WTC11 (cell line): ENCODE measurements at regions not wholly inside any gene's neighbourhood (a gene's known extent, or its start where the extent isn't known, plus 50 kb on each side); places are given as distances from the start of the nearest gene placed in this dataset.

Experiments used
- ATAC-seq: fragments of 200-7000 bp; cut with Tn5 transposase; 2 replicates; pipeline ENCODE4 v1.10.0; 2021; ENCODE audit warnings: mild to moderate bottlenecking, moderate library complexity
- CTCF ChIA-PET: fragments of 300-600 bp; sonication (Branson Sonifier 250); formaldehyde crosslinking; loops from one replicate; lab custom pipeline; 2021; ENCODE audit warnings: antibody characterized with exemption; lab: Charles Lee
- POLR2A ChIA-PET: fragments of 350-600 bp; sonication (Branson Sonifier 250); formaldehyde crosslinking; loops from one replicate; lab custom pipeline; 2021; ENCODE audit warnings: antibody characterized with exemption; lab: Charles Lee
- DNase-seq: peaks from one replicate; pipeline ENCODE4 v3.0.0; 2021; ENCODE audit warnings: low spot score
- H3K27ac Mint-ChIP-seq: 2 replicates; pipeline ENCODE4 v1.8.0; 2021; ENCODE audit warnings: mixed read lengths
- H3K27me3 Mint-ChIP-seq: 2 replicates; pipeline ENCODE4 v1.8.0; 2021; ENCODE audit warnings: low read depth, mild to moderate bottlenecking, moderate library complexity, mixed read lengths
- H3K36me3 Mint-ChIP-seq: 2 replicates; pipeline ENCODE4 v1.8.0; 2021; ENCODE audit warnings: mixed read lengths
- H3K4me1 Mint-ChIP-seq: 2 replicates; pipeline ENCODE4 v1.8.0; 2022; ENCODE audit warnings: mixed read lengths
- H3K4me3 Mint-ChIP-seq: 2 replicates; pipeline ENCODE4 v1.8.0; 2021; ENCODE audit warnings: mild to moderate bottlenecking, moderate library complexity, mixed read lengths
- H3K9me3 Mint-ChIP-seq: 2 replicates; pipeline ENCODE4 v1.8.0; 2021; ENCODE audit warnings: mixed read lengths
- AFF4 ChIP-seq: sonication (generic); formaldehyde crosslinking; IDR thresholded peaks from 2 replicates; pipeline ENCODE4 v1.8.1; 2023; ENCODE audit warnings: mild to moderate bottlenecking, missing genetic modification reagents, borderline replicate concordance
- CREM ChIP-seq: sonication (generic); formaldehyde crosslinking; IDR thresholded peaks from 2 replicates; pipeline ENCODE4 v1.8.1; 2022; ENCODE audit warnings: mild to moderate bottlenecking, missing genetic modification reagents, moderate library complexity
- CTCF ChIP-seq: fragments of 200-600 bp; IDR thresholded peaks from 2 replicates; pipeline ENCODE4 v1.8.0; 2022; ENCODE audit warnings: antibody characterized with exemption
- E2F4 ChIP-seq: sonication (generic); formaldehyde crosslinking; IDR thresholded peaks from 2 replicates; pipeline ENCODE4 v1.8.1; 2022; ENCODE audit warnings: low read depth, mild to moderate bottlenecking, moderate library complexity, missing genetic modification reagents, borderline replicate concordance
- E2F5 ChIP-seq: sonication (generic); formaldehyde crosslinking; IDR thresholded peaks from 2 replicates; pipeline ENCODE4 v1.8.1; 2022; ENCODE audit warnings: mild to moderate bottlenecking, moderate library complexity, missing genetic modification reagents
- ERG ChIP-seq: fragments of 250-450 bp; sonication (Bioruptor Pico); IDR thresholded peaks from 2 replicates; pipeline ENCODE4 v1.8.0; 2021; ENCODE audit warnings: mild to moderate bottlenecking
- FOXP4 ChIP-seq: sonication (generic); formaldehyde crosslinking; IDR thresholded peaks from 2 replicates; pipeline ENCODE4 v1.8.0; 2022; ENCODE audit warnings: mild to moderate bottlenecking, missing genetic modification reagents
- MAX ChIP-seq: sonication (generic); formaldehyde crosslinking; IDR thresholded peaks from 2 replicates; pipeline ENCODE4 v1.8.0; 2022; ENCODE audit warnings: mild to moderate bottlenecking, missing genetic modification reagents
- NFE2L1 ChIP-seq: sonication (generic); formaldehyde crosslinking; IDR thresholded peaks from 2 replicates; pipeline ENCODE4 v1.8.1; 2023; ENCODE audit warnings: missing genetic modification reagents
- SMAD4 ChIP-seq: sonication (generic); formaldehyde crosslinking; IDR thresholded peaks from 2 replicates; pipeline ENCODE4 v1.8.0; 2022; ENCODE audit warnings: mild to moderate bottlenecking, missing genetic modification reagents
- SOX15 ChIP-seq: fragments of 250-450 bp; sonication (Bioruptor Pico); IDR thresholded peaks from 2 replicates; pipeline ENCODE4 v1.9.0; 2021; ENCODE audit warnings: mild to moderate bottlenecking
- SP1 ChIP-seq: sonication (generic); formaldehyde crosslinking; conservative IDR thresholded peaks from 2 replicates; pipeline ENCODE4 v1.8.1; 2022; ENCODE audit warnings: missing genetic modification reagents
- TEAD4 ChIP-seq: sonication (generic); formaldehyde crosslinking; IDR thresholded peaks from 2 replicates; pipeline ENCODE4 v1.8.0; 2022; ENCODE audit warnings: mild to moderate bottlenecking, missing genetic modification reagents
- TP53 ChIP-seq: sonication (generic); formaldehyde crosslinking; IDR thresholded peaks from 2 replicates; pipeline ENCODE4 v1.8.1; 2023; ENCODE audit warnings: mild to moderate bottlenecking, missing genetic modification reagents
- ZNF263 ChIP-seq: sonication (generic); formaldehyde crosslinking; IDR thresholded peaks from 2 replicates; pipeline ENCODE4 v1.8.1; 2022; ENCODE audit warnings: low read depth, mild to moderate bottlenecking, moderate library complexity, missing genetic modification reagents
- ZNF281 ChIP-seq: sonication (generic); formaldehyde crosslinking; IDR thresholded peaks from 2 replicates; pipeline ENCODE4 v1.8.0; 2023; ENCODE audit warnings: mild to moderate bottlenecking, missing genetic modification reagents
- ZNF423 ChIP-seq: fragments of 250-450 bp; sonication (Bioruptor Pico); IDR thresholded peaks from 2 replicates; pipeline ENCODE4 v2.1.2; 2022; ENCODE audit warnings: mild to moderate bottlenecking, moderate library complexity

- H3K27ac Mint-ChIP-seq = peak overlapping the region; percentile 97
- peaks cover 53% of the 10 kb centered on the region for H3K36me3 Mint-ChIP-seq
- H3K4me1 Mint-ChIP-seq = peaks cover 28% of the 10 kb centered on the region
- no peak overlapping the region for H3K4me3 Mint-ChIP-seq
- ATAC-seq = peak; percentile 85
- DNase-seq = peak; percentile 84
- ChIA-PET POLR2A (no interaction called here), CTCF (interaction anchor here (0.8 to 2.4 kb wide), 13 partner anchors 10 to 634 kb away, joined by 3 to 7 read pairs (median 3); no protein-coding TSS in a partner anchor)
- peak; percentile 97 for TF ChIP-seq NFE2L1 (CRISPR knock-in tag)
- TF ChIP-seq CTCF = peak; percentile 49; the same call in 1 of the 2 replicates
- no peak for TF ChIP-seq SMAD4 (CRISPR knock-in tag)
- peak; percentile 92 for TF ChIP-seq ZNF281 (CRISPR knock-in tag)
- TF ChIP-seq MAX (CRISPR knock-in tag) = peak; percentile 21; the same call in 1 of the 2 replicates
- TF ChIP-seq TP53 (CRISPR knock-in tag) = 0 out of 2 replicates have a peak, but pooled peaks have one; percentile 21
- no peak for TF ChIP-seq SOX15 (CRISPR knock-in tag)
- no peak for TF ChIP-seq E2F4 (CRISPR knock-in tag)
- TF ChIP-seq E2F5 (CRISPR knock-in tag) = 0 out of 2 replicates have a peak, but pooled peaks have one; percentile 30
- 0 out of 2 replicates have a peak, but pooled peaks have one; percentile 30 for TF ChIP-seq ERG (CRISPR knock-in tag)
- TF ChIP-seq TEAD4 (CRISPR knock-in tag) = no peak
- TF ChIP-seq FOXP4 (CRISPR knock-in tag) = 0 out of 2 replicates have a peak, but pooled peaks have one; percentile 59
- 0 out of 2 replicates have a peak, but pooled peaks have one; percentile 43 for TF ChIP-seq AFF4 (CRISPR knock-in tag)
- TF ChIP-seq SP1 = peak; percentile 66; the same call in 1 of the 2 replicates
- TF ChIP-seq ZNF423 (CRISPR knock-in tag) = peak; percentile 97
- TF ChIP-seq ZNF263 (CRISPR knock-in tag) = no peak
- TF ChIP-seq CREM = peak; percentile 30
- H3K9me3 Mint-ChIP-seq = peaks cover 46% of the 10 kb centered on the region
- no peaks in the 10 kb centered on the region; the same call in 1 of the 2 replicates for H3K27me3 Mint-ChIP-seq
Observed at GRCh38 chr2:167844714-167845530, 402.5 kb downstream of the STK39 start.
